ENCODE measurements at regions not wholly inside any gene's neighbourhood (a gene's known extent, or its start where the extent isn't known, plus 50 kb on each side); places are given as distances from the start of the nearest gene placed in this dataset.
"Not testable (repeated sequence)": the region's sequence is repeated elsewhere in the genome, so short reads cannot be mapped to it uniquely, and the experiment has no call there.

DNA sequence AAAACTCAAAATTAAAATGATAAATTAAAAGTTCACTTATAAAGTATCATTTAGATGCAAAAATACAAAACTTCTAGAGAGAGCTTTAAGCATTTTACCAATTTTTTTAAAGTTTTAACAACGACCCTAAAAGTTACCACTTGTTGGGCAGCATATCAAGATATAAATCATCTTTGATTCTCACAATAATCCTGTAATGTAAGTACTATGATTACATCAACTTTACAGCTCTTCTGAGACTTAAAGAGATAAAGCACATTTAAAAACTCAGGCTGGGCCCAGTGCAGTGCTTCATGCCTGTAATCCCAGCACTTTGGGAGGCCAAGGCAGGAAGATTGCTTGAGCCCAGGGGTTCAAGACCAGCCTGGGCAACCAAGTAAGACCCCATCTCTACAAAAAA, 202.7 kb upstream of the GPC6 start:
- no peak for DNase-seq

- no peak for DNase-seq
Measured at GRCh38 chr13:93025984-93026383, 200.6 kb upstream of the GPC6 start.

- no peak for DNase-seq
Measured at GRCh38 chr13:93029536-93029935, 197.1 kb upstream of the GPC6 start.

DNA sequence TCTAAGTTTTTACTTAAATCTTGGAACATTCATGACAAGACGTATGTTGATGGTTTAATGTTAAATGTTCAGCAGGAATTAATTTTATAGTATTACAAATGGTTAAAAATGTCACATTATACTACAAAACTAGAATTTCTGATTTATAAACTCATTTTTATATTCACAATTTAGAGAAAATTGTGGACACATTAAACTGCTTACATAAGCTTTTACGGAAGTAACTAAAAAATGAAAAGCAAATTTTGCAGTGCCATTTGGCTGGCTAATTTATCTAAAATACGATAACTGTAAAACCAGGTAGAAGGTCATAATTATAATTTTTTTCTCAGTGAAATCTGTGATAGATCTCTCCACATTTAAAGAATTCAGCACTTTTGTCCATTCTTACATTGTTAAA, 190.2 kb upstream of the GPC6 start:
- no peak for DNase-seq

- DNase-seq: no peak
Measured at GRCh38 chr13:93037780-93038179, 188.8 kb upstream of the GPC6 start.

GRCh38 chr13:93038187-93038586, 188.4 kb upstream of the GPC6 start:
- no peak for DNase-seq

GRCh38 chr13:93039131-93039530, 187.5 kb upstream of the GPC6 start:
- no peak for DNase-seq

DNA sequence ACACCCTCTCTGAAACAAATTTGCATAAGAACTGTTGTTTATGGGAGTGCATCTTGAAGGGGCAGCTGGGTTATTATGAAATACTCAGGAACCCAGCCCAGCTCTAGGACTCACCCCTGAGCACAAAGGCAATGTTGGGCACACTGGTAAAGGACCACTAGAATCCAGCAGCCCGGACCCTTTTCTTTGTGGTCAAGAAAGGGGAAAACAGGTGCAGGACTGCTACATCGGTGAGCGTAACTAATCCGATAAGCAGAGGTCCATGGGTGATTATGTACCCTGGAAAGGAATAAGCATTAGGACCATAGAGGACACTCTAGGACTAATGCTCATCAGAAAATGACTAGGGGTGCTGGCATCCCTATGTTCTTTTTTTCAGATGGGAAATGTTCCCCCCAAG, 185.0 kb upstream of the GPC6 start:
- DNase-seq: not testable (repeated sequence)

DNA sequence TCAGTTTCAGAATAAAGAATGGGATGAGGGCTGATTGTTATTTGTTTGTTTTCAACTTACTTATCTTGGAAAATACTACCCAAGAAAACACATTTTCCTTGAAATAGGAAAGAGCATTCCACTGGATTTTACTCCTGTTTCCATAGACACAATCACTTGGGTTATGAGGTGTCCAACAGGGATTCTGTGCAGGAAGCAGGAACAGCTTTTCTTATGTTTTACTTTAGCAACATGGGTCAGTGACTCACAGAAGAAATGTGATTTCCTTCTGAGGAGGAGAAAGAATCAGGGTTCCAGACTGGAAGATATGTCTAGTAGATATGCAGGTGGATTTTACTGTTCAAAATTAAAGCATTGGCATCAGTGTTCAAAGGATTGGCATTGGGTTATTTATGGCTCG, 180.8 kb upstream of the GPC6 start:
- no peak for DNase-seq

DNA sequence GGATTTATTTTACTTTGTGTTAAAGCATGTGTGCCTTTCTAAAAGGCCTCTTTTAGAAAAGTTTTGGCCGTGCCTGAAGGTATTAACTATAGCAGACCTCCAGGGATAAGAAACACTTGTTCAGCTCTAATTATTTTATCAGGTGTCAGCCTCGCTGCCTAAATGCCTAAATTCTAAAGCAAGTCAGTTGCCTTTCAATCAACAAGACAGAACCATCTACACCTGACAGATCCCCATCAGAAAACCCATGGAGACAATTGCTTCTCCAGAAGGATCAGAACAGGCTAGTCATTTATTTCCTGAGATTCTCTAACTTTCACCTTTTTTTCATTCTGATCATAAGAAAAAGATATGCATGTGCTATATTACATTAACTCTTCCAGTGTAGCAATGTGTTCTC, 171.4 kb upstream of the GPC6 start:
- no peak for DNase-seq

GRCh38 chr13:93058301-93058700, 168.3 kb upstream of the GPC6 start:
- no peak for DNase-seq

GRCh38 chr13:93060144-93060543, 166.5 kb upstream of the GPC6 start:
- no peak for DNase-seq

DNA sequence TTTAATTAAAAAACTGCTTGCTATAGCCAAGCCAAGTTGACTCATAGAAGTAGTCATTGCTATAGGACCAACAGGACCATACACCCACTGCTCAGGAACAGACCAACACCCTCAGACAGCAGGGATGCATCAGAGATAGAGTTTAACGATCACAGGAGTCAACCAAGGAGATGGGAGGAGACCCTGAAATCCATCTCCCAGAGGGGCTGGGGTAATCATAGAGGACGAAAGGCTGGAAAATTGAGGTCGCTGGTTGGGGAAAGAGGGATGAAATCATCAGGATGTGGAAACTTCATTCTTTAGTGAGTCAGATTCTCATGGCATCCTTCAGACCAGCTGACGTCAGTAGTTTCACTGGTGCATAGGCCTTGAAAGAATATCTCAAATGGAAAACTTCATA, 160.4 kb upstream of the GPC6 start:
- no peak for DNase-seq

DNA sequence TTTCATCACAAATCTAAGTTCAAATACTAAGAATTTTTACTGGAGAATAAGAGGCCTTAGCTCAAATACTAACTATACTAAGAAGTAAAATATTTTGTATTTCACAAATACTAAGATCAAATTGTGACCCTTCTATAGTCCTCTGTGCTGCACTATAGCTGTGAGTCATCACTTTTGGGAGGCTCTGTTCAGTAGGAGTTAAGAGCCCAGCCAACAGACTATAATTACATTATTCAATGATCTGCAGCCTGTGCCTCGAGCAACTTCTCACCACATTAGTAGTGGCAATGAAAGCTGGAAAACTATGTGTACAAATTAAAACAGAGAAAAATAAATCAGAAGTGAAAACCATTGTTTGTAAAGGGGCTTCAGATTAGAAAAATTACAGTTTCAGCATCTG, 147.3 kb upstream of the GPC6 start:
- no peak for DNase-seq

DNA sequence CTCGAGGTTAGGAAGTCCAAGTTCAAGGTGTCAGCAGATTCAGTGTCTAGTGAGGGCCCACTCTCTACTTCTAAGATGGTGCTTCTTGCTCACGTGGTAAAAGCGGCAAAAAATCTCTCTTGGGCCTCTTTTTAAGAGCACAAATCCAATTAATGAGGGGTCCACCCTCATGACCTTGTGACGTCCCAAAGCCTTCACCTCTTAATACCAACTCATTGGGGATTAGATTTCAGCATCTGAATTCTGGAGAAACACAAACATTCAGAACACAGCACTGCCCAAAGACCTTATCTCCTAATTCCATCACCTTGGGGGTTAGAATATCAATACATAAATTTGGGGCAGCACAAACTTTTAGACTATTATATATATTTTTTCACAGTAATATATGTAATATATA, 146.4 kb upstream of the GPC6 start:
- no peak for DNase-seq

- DNase-seq: peak; percentile 90
Measured at GRCh38 chr13:93080587-93080986, 146.0 kb upstream of the GPC6 start.

DNA sequence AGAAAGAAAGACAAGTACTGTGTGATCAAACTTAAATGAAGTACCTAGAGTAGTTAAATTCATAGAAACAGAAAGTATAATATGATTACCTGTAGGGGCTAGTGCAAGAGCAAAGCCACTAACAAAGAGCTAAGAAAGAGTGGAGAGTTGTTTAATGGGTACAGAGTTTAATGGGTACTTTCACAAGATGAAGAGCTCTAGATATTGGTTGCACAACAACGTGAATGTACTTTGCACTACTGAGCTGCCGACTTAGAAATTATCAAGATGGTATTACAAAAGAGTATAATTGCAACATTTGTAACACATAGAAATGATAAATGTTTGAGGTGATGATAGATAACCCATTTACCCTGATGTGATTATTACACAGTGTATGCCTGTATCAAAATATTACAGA, 140.3 kb upstream of the GPC6 start:
- no peak for DNase-seq

DNA sequence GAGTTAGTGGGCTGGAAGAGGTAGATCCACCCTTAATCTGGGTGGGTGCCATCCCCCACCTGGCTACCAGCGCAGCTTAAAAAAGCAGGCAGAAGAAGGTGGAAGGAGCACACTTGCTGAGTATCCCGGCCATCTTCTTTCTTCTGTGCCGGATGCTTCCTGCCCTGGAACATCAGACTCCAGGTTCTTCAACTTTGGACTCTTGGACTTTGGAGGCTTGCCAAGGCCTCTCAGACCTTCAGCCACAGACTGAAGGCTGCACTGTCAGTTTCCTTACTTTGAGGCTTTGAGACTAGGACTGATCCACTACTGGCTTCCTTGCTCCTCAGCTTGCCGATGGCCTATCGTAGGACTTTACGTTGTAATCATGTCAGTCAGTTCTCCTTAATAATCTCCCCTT, 127.6 kb upstream of the GPC6 start:
- no peak for DNase-seq

- DNase-seq: no peak
Measured at GRCh38 chr13:93101226-93101734, 125.3 kb upstream of the GPC6 start.

- no peak for DNase-seq
Measured at GRCh38 chr13:93104270-93104669, 122.3 kb upstream of the GPC6 start.

DNA sequence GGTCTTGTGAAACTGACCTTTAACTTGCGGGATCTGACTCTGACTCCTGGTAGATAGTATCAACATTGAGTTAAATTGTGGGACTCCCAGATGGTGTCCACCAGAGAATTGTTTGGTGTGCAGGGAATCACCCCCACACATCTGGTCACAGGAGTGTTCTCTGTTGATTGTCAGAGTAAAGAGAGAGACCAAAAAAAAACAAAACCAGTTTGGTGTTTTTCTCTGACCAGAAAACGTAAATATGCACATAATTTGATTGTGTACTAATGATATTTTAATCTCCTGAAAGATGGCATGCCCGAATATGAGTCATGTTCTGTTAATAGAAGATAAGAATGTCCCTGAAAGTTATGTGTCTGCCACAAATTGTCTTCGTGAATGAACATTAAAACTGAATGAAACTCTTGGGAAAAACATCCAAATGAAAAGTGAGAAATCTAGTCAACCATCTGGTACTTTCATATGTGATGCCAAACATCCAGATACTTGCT, 118.5 kb upstream of the GPC6 start:
- no peak for DNase-seq

- no peak for DNase-seq
Measured at GRCh38 chr13:93116809-93117208, 109.8 kb upstream of the GPC6 start.

DNA sequence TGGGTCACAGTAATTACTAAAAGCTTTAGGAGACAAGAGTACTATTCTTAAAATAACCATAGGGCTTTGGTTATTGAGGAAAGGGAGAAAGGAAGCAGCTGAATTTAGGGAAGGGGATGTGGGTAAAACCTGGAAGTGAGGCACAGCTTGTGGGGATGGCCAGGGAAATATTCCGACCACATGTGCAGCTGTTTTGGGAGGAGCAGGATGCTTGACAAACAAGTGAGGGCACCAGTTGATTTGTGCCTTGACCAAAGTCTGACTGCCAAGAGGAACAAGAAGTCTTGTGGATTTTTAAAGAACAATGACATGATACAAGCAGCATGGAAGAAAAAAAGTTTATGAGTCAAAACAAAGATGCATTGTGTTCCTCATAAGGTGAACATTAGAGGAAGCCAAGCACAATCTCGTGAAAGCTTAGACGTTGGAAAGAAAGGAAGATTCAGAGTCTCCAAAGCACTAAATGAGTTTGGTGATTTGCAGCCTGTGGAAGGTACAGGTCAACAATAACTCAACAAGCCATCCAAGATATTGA, 108.5 kb upstream of the GPC6 start:
- no peak for DNase-seq

- DNase-seq: no peak
Measured at GRCh38 chr13:93140912-93141311, 85.7 kb upstream of the GPC6 start.

DNA sequence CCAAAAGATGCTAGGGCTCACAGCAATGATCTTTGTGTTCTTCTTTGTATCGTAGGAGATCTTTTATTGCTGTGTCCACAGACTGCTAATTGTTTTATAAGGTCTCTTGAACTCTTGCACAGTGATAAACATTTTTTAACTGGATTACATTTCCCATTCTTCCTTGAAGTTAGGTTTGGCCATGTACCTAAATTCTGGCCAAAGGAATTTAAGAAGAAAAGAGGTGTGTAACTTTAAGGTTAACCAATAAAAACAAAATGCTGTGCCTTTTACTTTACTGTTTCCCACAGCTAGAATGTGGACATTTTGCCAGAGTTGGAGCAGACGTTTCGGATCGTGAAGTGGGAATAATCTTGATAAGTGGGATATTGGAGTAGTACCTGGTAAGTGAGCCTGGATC, 82.6 kb upstream of the GPC6 start:
- DNase-seq: no peak

GRCh38 chr13:93145199-93145598, 81.4 kb upstream of the GPC6 start:
- no peak for DNase-seq

All from DMS79 (cell line).